GM12878 (cell line): ENCODE measurements at regions not wholly inside any gene's neighbourhood (a gene's known extent, or its start where the extent isn't known, plus 50 kb on each side); places are given as distances from the start of the nearest gene placed in this dataset.

Experiments used
- ATAC-seq: fragments of 200-7000 bp; cut with Tn5 transposase; 3 replicates; pipeline ENCODE4 v1.9.1; 2020; ENCODE audit warnings: mild to moderate bottlenecking, moderate library complexity
- BruUV-seq: library from RNA; stranded (reverse); fragments of 400-500 nt; replicated peaks from 2 replicates; lab custom pipeline; 2021; lab: Mats Ljungman, UMichigan
- CTCF ChIA-PET: fragments of 300-600 bp; sonication (Branson Sonifier 250); formaldehyde crosslinking; extraction: SDS; loops from one replicate; lab custom pipeline; 2021; ENCODE audit warnings: inconsistent platforms; lab: Yijun Ruan, JAX
- POLR2A ChIA-PET: fragments of 350-600 bp; formaldehyde crosslinking; extraction: SDS; loops from one replicate; lab custom pipeline; 2021; ENCODE audit warnings: inconsistent platforms; lab: Charles Lee
- RAD21 ChIA-PET: fragments of 300-600 bp; sonication (Branson Sonifier 250); formaldehyde crosslinking; loops from one replicate; lab custom pipeline; 2023; ENCODE audit warnings: antibody characterized with exemption; ENCODE audit not compliant: unreplicated experiment; lab: Charles Lee
- SMC1A ChIA-PET: fragments of 300-600 bp; sonication (Branson Sonifier 250); formaldehyde crosslinking; loops from one replicate; lab custom pipeline; 2023; ENCODE audit not compliant: unreplicated experiment, uncharacterized antibody; lab: Charles Lee
- DNase-seq: peaks from one replicate; pipeline ENCODE4 v3.0.0-alpha.2; 2011; ENCODE audit warnings: low read depth, low spot score
- FAIRE-seq: peaks from 3 replicates; lab custom pipeline; 2011; peaks lifted over from hg19 to GRCh38; lab: Jason Lieb, UNC
- H2AFZ ChIP-seq: 2 replicates; pipeline ENCODE4 v1.6.0; 2011; ENCODE audit warnings: low read depth, low read length, control low read depth; ENCODE audit not compliant: control insufficient read depth
- H3K27ac ChIP-seq: 2 replicates; pipeline ENCODE4 v1.5.1; 2011; ENCODE audit warnings: control low read depth; ENCODE audit not compliant: control insufficient read depth, insufficient read depth
- H3K27me3 ChIP-seq, 2 experiments: replicated peaks in 1 of 2; 2 replicates each; pipeline versions ENCODE4 v1.6.0 to v1.6.1; 2011; ENCODE audit warnings: low read length in 1 of 2; ENCODE audit not compliant: control insufficient read depth in 2 of 2, insufficient read depth in 2 of 2
- H3K36me3 ChIP-seq, 2 experiments: 2 replicates each; pipeline ENCODE4 v1.5.1; 2011; ENCODE audit warnings: low read length in 1 of 2; ENCODE audit not compliant: control insufficient read depth in 2 of 2, insufficient read depth in 2 of 2
- H3K4me1 ChIP-seq: 2 replicates; pipeline ENCODE4 v1.6.1; 2011; ENCODE audit warnings: mild to moderate bottlenecking, low read length, moderate library complexity, mixed read lengths; ENCODE audit not compliant: control insufficient read depth, insufficient read depth
- H3K4me2 ChIP-seq: 2 replicates; pipeline ENCODE4 v1.6.0; 2011; ENCODE audit warnings: control low read depth; ENCODE audit not compliant: control insufficient read depth, insufficient read depth
- H3K4me3 ChIP-seq: fragments of 200-600 bp; sonication (generic); 2 replicates; pipeline ENCODE4 v1.5.1; 2016
- H3K79me2 ChIP-seq: 2 replicates; pipeline ENCODE4 v1.6.0; 2011; ENCODE audit warnings: low read length; ENCODE audit not compliant: control insufficient read depth, insufficient read depth
- H3K9ac ChIP-seq: 2 replicates; pipeline ENCODE4 v1.8.0; 2011; ENCODE audit warnings: low read length, control low read depth, mixed read lengths; ENCODE audit not compliant: control insufficient read depth, insufficient read depth
- H3K9me3 ChIP-seq: replicated peaks from 3 replicates; pipeline ENCODE4 v1.5.1; 2011; ENCODE audit warnings: mild to moderate bottlenecking, low read length; ENCODE audit not compliant: control insufficient read depth, insufficient read depth
- H4K20me1 ChIP-seq: 2 replicates; pipeline ENCODE4 v1.6.0; 2011; ENCODE audit not compliant: control insufficient read depth, insufficient read depth
- SPI1 ChIP-seq: IDR thresholded peaks from 2 replicates; pipeline ENCODE4 v1.6.1; 2011; ENCODE audit warnings: low read depth, mild to moderate bottlenecking, low read length, moderate library complexity, borderline replicate concordance; ENCODE audit not compliant: insufficient read depth
- WGBS: methylation state at CpG from one replicate; pipeline ENCODE4 v1.1.6; 2016; ENCODE audit warnings: low lambda C conversion rate; ENCODE audit not compliant: insufficient replicate concordance, insufficient coverage; ENCODE audit errors: missing lambda C conversion rate; 5-methylcytosine and 5-hydroxymethylcytosine counted together
- in situ Hi-C: fragments of 300-500 bp; cut with MboI; formaldehyde crosslinking; loops from 9 replicates; pipeline ENCODE4 v1.14.3; 2018; ENCODE audit warnings: mixed read lengths
- intact Hi-C: fragments of 100-400 bp; cut with micrococcal nuclease; formaldehyde crosslinking; loops from one replicate; pipeline ENCODE4 v1.14.2; 2022; ENCODE audit not compliant: unreplicated experiment
- TF ChIP-seq, protein P1 (sequence below): IDR thresholded peaks from 2 replicates; pipeline ENCODE4 v1.6.1; 2011; ENCODE audit warnings: mild to moderate bottlenecking, low read depth, low read length, moderate library complexity; ENCODE audit not compliant: insufficient replicate concordance
- TF ChIP-seq, protein P2 (sequence below): fragments of 450-650 bp; IDR thresholded peaks from 2 replicates; pipeline ENCODE4 v1.6.1; 2017; ENCODE audit warnings: mild to moderate bottlenecking, moderate library complexity

DNA sequence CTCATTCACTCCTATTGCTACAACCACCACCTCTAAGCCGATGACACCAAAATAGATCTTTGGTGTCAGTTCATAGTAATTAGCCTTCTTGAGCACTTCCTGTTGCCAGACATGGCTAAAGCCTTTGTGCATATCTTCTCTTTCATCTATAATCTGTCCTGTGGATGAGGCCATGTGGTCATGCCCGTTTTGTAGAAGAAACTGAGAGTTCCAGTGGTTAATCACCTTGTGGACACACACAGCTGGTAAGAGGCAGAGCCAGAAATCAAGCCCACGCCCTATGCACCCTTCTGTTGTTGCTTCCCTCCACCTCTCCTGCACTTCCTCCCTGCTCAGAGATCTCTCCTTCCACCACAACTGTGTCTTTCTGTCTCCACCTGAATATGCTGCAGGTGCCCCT, 285.1 kb upstream of the PFKP start:
- BruUV-seq, result no TSS peak
- SMC1A ChIA-PET, result no interaction called here
- no peak overlapping the region for H3K4me3 ChIP-seq
- no peaks in the 10 kb centered on the region; the same call in 2 of the 3 replicates for H3K9me3 ChIP-seq
- POLR2A ChIA-PET, result no interaction called here
- H3K27me3 ChIP-seq, result no peaks in the 10 kb centered on the region
- no peaks in the 10 kb centered on the region for H3K79me2 ChIP-seq
- CTCF ChIA-PET, result no interaction called here
- no peak for FAIRE-seq
- RAD21 ChIA-PET, result no interaction called here
- no peak overlapping the region for H3K27ac ChIP-seq
- in situ Hi-C loops (no loop called here), intact Hi-C loops (no loop called here)
- no peak overlapping the region for H3K9ac ChIP-seq
- H3K36me3 ChIP-seq, result no peaks in the 10 kb centered on the region
- no peaks in the 10 kb centered on the region for H3K4me1 ChIP-seq
- no peaks in the 10 kb centered on the region for H4K20me1 ChIP-seq
- peak; percentile 98 for ATAC-seq
- H2AFZ ChIP-seq, result no peak overlapping the region
- DNase-seq, result peak; percentile 52
- no peak overlapping the region for H3K4me2 ChIP-seq
- WGBS, result 5% methylated on average over 3 of the region's 3 CpGs
- TF ChIP-seq SPI1, result peak; percentile 17; the same call in 1 of the 2 replicates
- TF ChIP-seq, protein P1, sequence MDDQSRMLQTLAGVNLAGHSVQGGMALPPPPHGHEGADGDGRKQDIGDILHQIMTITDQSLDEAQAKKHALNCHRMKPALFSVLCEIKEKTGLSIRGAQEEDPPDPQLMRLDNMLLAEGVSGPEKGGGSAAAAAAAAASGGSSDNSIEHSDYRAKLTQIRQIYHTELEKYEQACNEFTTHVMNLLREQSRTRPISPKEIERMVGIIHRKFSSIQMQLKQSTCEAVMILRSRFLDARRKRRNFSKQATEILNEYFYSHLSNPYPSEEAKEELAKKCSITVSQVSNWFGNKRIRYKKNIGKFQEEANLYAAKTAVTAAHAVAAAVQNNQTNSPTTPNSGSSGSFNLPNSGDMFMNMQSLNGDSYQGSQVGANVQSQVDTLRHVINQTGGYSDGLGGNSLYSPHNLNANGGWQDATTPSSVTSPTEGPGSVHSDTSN, result no peak
- TF ChIP-seq, protein P2, sequence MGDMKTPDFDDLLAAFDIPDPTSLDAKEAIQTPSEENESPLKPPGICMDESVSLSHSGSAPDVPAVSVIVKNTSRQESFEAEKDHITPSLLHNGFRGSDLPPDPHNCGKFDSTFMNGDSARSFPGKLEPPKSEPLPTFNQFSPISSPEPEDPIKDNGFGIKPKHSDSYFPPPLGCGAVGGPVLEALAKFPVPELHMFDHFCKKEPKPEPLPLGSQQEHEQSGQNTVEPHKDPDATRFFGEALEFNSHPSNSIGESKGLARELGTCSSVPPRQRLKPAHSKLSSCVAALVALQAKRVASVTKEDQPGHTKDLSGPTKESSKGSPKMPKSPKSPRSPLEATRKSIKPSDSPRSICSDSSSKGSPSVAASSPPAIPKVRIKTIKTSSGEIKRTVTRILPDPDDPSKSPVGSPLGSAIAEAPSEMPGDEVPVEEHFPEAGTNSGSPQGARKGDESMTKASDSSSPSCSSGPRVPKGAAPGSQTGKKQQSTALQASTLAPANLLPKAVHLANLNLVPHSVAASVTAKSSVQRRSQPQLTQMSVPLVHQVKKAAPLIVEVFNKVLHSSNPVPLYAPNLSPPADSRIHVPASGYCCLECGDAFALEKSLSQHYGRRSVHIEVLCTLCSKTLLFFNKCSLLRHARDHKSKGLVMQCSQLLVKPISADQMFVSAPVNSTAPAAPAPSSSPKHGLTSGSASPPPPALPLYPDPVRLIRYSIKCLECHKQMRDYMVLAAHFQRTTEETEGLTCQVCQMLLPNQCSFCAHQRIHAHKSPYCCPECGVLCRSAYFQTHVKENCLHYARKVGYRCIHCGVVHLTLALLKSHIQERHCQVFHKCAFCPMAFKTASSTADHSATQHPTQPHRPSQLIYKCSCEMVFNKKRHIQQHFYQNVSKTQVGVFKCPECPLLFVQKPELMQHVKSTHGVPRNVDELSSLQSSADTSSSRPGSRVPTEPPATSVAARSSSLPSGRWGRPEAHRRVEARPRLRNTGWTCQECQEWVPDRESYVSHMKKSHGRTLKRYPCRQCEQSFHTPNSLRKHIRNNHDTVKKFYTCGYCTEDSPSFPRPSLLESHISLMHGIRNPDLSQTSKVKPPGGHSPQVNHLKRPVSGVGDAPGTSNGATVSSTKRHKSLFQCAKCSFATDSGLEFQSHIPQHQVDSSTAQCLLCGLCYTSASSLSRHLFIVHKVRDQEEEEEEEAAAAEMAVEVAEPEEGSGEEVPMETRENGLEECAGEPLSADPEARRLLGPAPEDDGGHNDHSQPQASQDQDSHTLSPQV, result no peak
